HEK293 (cell line): ENCODE measurements at regions not wholly inside any gene's neighbourhood (a gene's known extent, or its start where the extent isn't known, plus 50 kb on each side); places are given as distances from the start of the nearest gene placed in this dataset.

Experiments
- CTCF ChIA-PET: fragments of 350-600 bp; formaldehyde crosslinking; extraction: SDS; loops from one replicate; lab custom pipeline; 2021; ENCODE audit warnings: antibody characterized with exemption; lab: Yijun Ruan, JAX
- POLR2A ChIA-PET: fragments of 300-600 bp; formaldehyde crosslinking; extraction: SDS; loops from one replicate; lab custom pipeline; 2020; ENCODE audit warnings: antibody characterized with exemption, inconsistent platforms; lab: Yijun Ruan, JAX
- H3K27ac ChIP-seq: fragments of 200-500 bp; sonication (Bioruptor generic); 2 replicates; pipeline ENCODE4 v1.5.1; 2014; ENCODE audit warnings: low read depth, low read length, control low read depth, inconsistent platforms; ENCODE audit errors: extremely low read depth
- H3K36me3 ChIP-seq, 2 experiments: fragments of 200-500 bp in 1 of 2; sonication (Bioruptor generic) in 1 of 2; 1 replicate in 1 of 2; 2 replicates in 1 of 2; pipeline ENCODE4 v1.5.1; 2014 to 2017; ENCODE audit warnings: inconsistent platforms in 2 of 2, low read length in 2 of 2; ENCODE audit not compliant: control insufficient read depth in 2 of 2, insufficient read depth in 1 of 2
- H3K4me1 ChIP-seq: fragments of 200-500 bp; sonication (Bioruptor generic); 2 replicates; pipeline ENCODE4 v1.5.1; 2014; ENCODE audit warnings: mild to moderate bottlenecking, low read length, inconsistent platforms; ENCODE audit not compliant: control insufficient read depth, insufficient read depth
- H3K4me3 ChIP-seq: 2 replicates; pipeline ENCODE4 v1.5.1; 2011; ENCODE audit warnings: low read depth, mild to moderate bottlenecking, control low read depth, low read length, moderate library complexity
- H3K9me3 ChIP-seq: fragments of 200-500 bp; sonication (Bioruptor generic); 2 replicates; pipeline ENCODE4 v1.5.1; 2014; ENCODE audit warnings: low read depth, low read length, inconsistent platforms; ENCODE audit not compliant: control insufficient read depth, insufficient read depth
- BCL11B ChIP-seq: fragments of 450-650 bp; formaldehyde crosslinking; IDR thresholded peaks from 2 replicates; pipeline ENCODE4 v1.5.1; 2016; ENCODE audit warnings: low read depth, missing biosample characterization, missing genetic modification characterization
- FEZF1 ChIP-seq: fragments of 450-650 bp; formaldehyde crosslinking; IDR thresholded peaks from 2 replicates; pipeline ENCODE4 v1.5.1; 2016; ENCODE audit warnings: missing biosample characterization, missing genetic modification characterization
- GLIS2 ChIP-seq: fragments of 450-650 bp; formaldehyde crosslinking; IDR thresholded peaks from 2 replicates; pipeline ENCODE4 v1.5.1; 2016; ENCODE audit warnings: missing biosample characterization, missing genetic modification characterization
- HOXC10 ChIP-seq: sonication (generic); formaldehyde crosslinking; IDR thresholded peaks from 2 replicates; pipeline ENCODE4 v1.8.1; 2023; ENCODE audit warnings: mild to moderate bottlenecking, missing genetic modification reagents
- KLF1 ChIP-seq: fragments of 450-650 bp; formaldehyde crosslinking; IDR thresholded peaks from 2 replicates; pipeline ENCODE4 v1.5.1; 2016; ENCODE audit warnings: missing biosample characterization, missing genetic modification characterization
- MEIS1 ChIP-seq: sonication (generic); formaldehyde crosslinking; IDR thresholded peaks from 2 replicates; pipeline ENCODE4 v1.8.1; 2022; ENCODE audit warnings: missing genetic modification reagents, mild to moderate bottlenecking, borderline replicate concordance
- MYNN ChIP-seq: fragments of 450-650 bp; formaldehyde crosslinking; IDR thresholded peaks from 2 replicates; pipeline ENCODE4 v1.5.1; 2016; ENCODE audit warnings: missing biosample characterization, missing genetic modification characterization, borderline replicate concordance
- PATZ1 ChIP-seq: fragments of 450-650 bp; formaldehyde crosslinking; IDR thresholded peaks from 2 replicates; pipeline ENCODE4 v1.5.1; 2016; ENCODE audit warnings: missing biosample characterization, missing genetic modification characterization
- PRDM6 ChIP-seq: fragments of 450-650 bp; formaldehyde crosslinking; IDR thresholded peaks from 2 replicates; pipeline ENCODE4 v1.5.1; 2017; ENCODE audit warnings: missing biosample characterization, missing genetic modification characterization
- SCRT1 ChIP-seq: fragments of 450-650 bp; formaldehyde crosslinking; IDR thresholded peaks from 2 replicates; pipeline ENCODE4 v1.5.1; 2016; ENCODE audit warnings: missing biosample characterization, missing genetic modification characterization, borderline replicate concordance
- SP2 ChIP-seq: fragments of 450-650 bp; formaldehyde crosslinking; IDR thresholded peaks from 2 replicates; pipeline ENCODE4 v1.5.1; 2016; ENCODE audit warnings: missing biosample characterization, missing genetic modification characterization
- ZFP41 ChIP-seq: fragments of 450-650 bp; formaldehyde crosslinking; IDR thresholded peaks from 2 replicates; pipeline ENCODE4 v1.5.1; 2016; ENCODE audit warnings: missing biosample characterization, missing genetic modification characterization, borderline replicate concordance
- ZNF10 ChIP-seq: fragments of 450-650 bp; formaldehyde crosslinking; IDR thresholded peaks from 2 replicates; pipeline ENCODE4 v1.5.1; 2017; ENCODE audit warnings: missing biosample characterization, missing genetic modification characterization
- ZNF138 ChIP-seq: fragments of 450-650 bp; formaldehyde crosslinking; IDR thresholded peaks from 2 replicates; pipeline ENCODE4 v1.5.1; 2016; ENCODE audit warnings: missing biosample characterization, missing genetic modification characterization, borderline replicate concordance
- ZNF148 ChIP-seq: fragments of 450-650 bp; formaldehyde crosslinking; IDR thresholded peaks from 2 replicates; pipeline ENCODE4 v1.5.0; 2017; ENCODE audit warnings: missing biosample characterization, missing genetic modification characterization, borderline replicate concordance
- ZNF174 ChIP-seq: fragments of 450-650 bp; formaldehyde crosslinking; IDR thresholded peaks from 2 replicates; pipeline ENCODE4 v1.5.0; 2017; ENCODE audit warnings: missing biosample characterization, mild to moderate bottlenecking, missing genetic modification characterization
- ZNF2 ChIP-seq: fragments of 450-650 bp; formaldehyde crosslinking; IDR thresholded peaks from 2 replicates; pipeline ENCODE4 v1.5.1; 2016; ENCODE audit warnings: missing biosample characterization, missing genetic modification characterization
- ZNF624 ChIP-seq: fragments of 450-650 bp; formaldehyde crosslinking; IDR thresholded peaks from 2 replicates; pipeline ENCODE4 v1.5.1; 2017; ENCODE audit warnings: missing biosample characterization, missing genetic modification characterization
- ZNF658 ChIP-seq: fragments of 450-650 bp; formaldehyde crosslinking; IDR thresholded peaks from 2 replicates; pipeline ENCODE4; 2016; ENCODE audit warnings: missing biosample characterization, missing genetic modification characterization
- ZNF747 ChIP-seq: fragments of 450-650 bp; formaldehyde crosslinking; IDR thresholded peaks from 2 replicates; pipeline ENCODE4 v1.5.1; 2016; ENCODE audit warnings: missing biosample characterization, missing genetic modification characterization
- TF ChIP-seq, protein P1 (sequence below): fragments of 450-650 bp; formaldehyde crosslinking; IDR thresholded peaks from 2 replicates; pipeline ENCODE4 v1.5.1; 2016; ENCODE audit warnings: missing biosample characterization, missing genetic modification characterization
- TF ChIP-seq, protein P2 (sequence below): fragments of 450-650 bp; IDR thresholded peaks from 2 replicates; pipeline ENCODE4 v1.5.1; 2018; ENCODE audit warnings: missing biosample characterization, mild to moderate bottlenecking, missing genetic modification characterization
- TF ChIP-seq, protein P3 (sequence below): fragments of 450-650 bp; formaldehyde crosslinking; optimal IDR thresholded peaks from 2 replicates; pipeline ENCODE3; 2016; ENCODE audit warnings: missing biosample characterization, mild to moderate bottlenecking, missing genetic modification characterization

DNA sequence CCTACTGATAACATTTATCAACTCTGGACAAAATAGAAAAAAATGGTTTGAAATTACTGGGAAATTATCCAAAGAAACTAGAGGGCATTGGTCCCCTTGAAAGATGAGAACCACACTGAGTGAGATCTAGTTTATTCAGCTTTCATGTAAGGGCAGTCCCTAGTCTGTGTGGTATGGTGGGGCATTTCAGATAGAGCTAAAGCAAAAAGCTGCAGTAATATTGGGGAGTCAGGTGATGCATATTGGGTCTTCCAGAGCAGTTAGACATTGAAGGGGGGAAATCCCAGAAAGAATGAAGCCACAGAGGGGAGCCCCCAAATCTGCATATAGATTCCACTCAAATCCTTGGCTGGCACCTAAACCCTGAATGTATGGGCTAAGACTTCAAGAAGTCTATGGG is 347.7 kb upstream of the POU3F1 start:
- no peak overlapping the region for H3K27ac ChIP-seq
- TF ChIP-seq SP2 (tag by site-specific recombination) = no peak
- TF ChIP-seq KLF1 (tag by site-specific recombination) = no peak
- TF ChIP-seq ZNF174 (tag by site-specific recombination) = no peak
- no peak for TF ChIP-seq BCL11B
- no peak for TF ChIP-seq MEIS1 (CRISPR knock-in tag)
- TF ChIP-seq HOXC10 = no peak
- TF ChIP-seq ZNF2 (tag by site-specific recombination) = no peak
- peaks cover 2% of the 10 kb centered on the region for H3K9me3 ChIP-seq
- H3K36me3 ChIP-seq = no peaks in the 10 kb centered on the region
- ChIA-PET CTCF (no interaction called here), POLR2A (no interaction called here)
- H3K4me1 ChIP-seq = no peaks in the 10 kb centered on the region
- no peak overlapping the region for H3K4me3 ChIP-seq

DNA sequence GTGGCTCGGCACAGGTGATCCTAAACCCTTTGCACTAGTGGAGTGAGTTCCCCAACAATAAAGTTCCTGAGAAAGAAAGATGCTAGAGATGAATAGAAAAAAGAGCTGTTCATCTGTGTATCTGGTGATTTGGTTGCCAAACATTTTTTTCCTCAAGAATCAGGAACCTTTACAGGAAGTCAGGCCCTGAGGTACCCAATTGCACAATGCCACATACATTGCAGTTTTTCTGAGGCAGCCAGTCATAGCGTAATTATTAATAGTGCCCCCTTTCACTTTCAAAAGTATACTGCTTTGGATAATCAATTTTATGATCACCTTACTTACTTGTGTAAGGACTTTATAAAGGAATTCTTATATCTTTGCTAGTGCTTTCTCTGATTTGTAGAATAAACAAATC is 346.3 kb upstream of the POU3F1 start:
- Histone ChIP-seq H3K4me1 (no peaks in the 10 kb centered on the region), H3K9me3 (peaks cover 2% of the 10 kb centered on the region), H3K27ac (no peak overlapping the region), H3K4me3 (no peak overlapping the region), H3K36me3 (no peaks in the 10 kb centered on the region)
- no peak for TF ChIP-seq ZNF658 (tag by site-specific recombination)
- no peak for TF ChIP-seq MYNN (tag by site-specific recombination)
- no peak for TF ChIP-seq ZNF138 (tag by site-specific recombination)
- no peak for TF ChIP-seq ZNF624
- no peak for TF ChIP-seq SCRT1 (tag by site-specific recombination)
- no peak for TF ChIP-seq FEZF1 (tag by site-specific recombination)
- POLR2A ChIA-PET = no interaction called here
- CTCF ChIA-PET = no interaction called here

DNA sequence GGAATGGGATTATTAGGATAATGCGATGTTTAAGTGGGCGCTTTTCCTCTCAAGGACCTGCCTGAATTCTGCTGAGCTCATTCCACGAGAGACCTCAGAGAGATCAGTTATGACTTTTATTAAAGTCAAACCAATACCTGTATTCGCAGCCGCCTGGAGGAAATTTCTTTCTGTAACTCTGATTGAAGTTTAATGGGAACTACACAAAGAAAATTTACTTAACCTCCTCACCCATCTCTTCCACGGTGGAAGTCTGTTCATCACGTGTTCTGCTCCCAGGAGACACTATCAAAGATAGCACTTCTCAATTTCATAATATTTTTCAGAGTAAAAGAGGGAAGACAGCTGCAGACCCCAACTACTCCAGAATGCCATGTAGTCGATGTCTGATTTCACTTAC is 334.7 kb upstream of the POU3F1 start:
- ChIA-PET POLR2A (no interaction called here), CTCF (no interaction called here)
- Histone ChIP-seq H3K9me3 (no peaks in the 10 kb centered on the region), H3K36me3 (no peaks in the 10 kb centered on the region), H3K4me3 (no peak overlapping the region), H3K4me1 (no peaks in the 10 kb centered on the region), H3K27ac (no peak overlapping the region)
- TF ChIP-seq ZNF624 = no peak
- TF ChIP-seq PRDM6 (tag by site-specific recombination) = no peak
- TF ChIP-seq, protein P1, sequence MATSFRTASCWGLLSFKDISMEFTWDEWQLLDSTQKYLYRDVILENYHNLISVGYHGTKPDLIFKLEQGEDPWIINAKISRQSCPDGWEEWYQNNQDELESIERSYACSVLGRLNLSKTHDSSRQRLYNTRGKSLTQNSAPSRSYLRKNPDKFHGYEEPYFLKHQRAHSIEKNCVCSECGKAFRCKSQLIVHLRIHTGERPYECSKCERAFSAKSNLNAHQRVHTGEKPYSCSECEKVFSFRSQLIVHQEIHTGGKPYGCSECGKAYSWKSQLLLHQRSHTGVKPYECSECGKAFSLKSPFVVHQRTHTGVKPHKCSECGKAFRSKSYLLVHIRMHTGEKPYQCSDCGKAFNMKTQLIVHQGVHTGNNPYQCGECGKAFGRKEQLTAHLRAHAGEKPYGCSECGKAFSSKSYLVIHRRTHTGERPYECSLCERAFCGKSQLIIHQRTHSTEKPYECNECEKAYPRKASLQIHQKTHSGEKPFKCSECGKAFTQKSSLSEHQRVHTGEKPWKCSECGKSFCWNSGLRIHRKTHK = no peak
- TF ChIP-seq PATZ1 (tag by site-specific recombination) = no peak
- TF ChIP-seq, protein P2, sequence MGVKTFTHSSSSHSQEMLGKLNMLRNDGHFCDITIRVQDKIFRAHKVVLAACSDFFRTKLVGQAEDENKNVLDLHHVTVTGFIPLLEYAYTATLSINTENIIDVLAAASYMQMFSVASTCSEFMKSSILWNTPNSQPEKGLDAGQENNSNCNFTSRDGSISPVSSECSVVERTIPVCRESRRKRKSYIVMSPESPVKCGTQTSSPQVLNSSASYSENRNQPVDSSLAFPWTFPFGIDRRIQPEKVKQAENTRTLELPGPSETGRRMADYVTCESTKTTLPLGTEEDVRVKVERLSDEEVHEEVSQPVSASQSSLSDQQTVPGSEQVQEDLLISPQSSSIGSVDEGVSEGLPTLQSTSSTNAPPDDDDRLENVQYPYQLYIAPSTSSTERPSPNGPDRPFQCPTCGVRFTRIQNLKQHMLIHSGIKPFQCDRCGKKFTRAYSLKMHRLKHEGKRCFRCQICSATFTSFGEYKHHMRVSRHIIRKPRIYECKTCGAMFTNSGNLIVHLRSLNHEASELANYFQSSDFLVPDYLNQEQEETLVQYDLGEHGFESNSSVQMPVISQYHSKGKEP (tag by site-specific recombination) = no peak
- no peak for TF ChIP-seq ZNF747 (tag by site-specific recombination)
- no peak for TF ChIP-seq ZNF148 (tag by site-specific recombination)
- no peak for TF ChIP-seq ZFP41 (tag by site-specific recombination)
- no peak for TF ChIP-seq ZNF10
- TF ChIP-seq GLIS2 = no peak
- TF ChIP-seq, protein P3, sequence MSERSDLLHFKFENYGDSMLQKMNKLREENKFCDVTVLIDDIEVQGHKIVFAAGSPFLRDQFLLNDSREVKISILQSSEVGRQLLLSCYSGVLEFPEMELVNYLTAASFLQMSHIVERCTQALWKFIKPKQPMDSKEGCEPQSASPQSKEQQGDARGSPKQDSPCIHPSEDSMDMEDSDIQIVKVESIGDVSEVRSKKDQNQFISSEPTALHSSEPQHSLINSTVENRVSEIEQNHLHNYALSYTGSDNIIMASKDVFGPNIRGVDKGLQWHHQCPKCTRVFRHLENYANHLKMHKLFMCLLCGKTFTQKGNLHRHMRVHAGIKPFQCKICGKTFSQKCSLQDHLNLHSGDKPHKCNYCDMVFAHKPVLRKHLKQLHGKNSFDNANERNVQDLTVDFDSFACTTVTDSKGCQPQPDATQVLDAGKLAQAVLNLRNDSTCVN = no peak
